KMS-11 (cell line): ENCODE measurements at regions not wholly inside any gene's neighbourhood (a gene's known extent, or its start where the extent isn't known, plus 50 kb on each side); places are given as distances from the start of the nearest gene placed in this dataset.
"Not testable (repeated sequence)": the region's sequence is repeated elsewhere in the genome, so short reads cannot be mapped to it uniquely, and the experiment has no call there.

Experiments
- H2AFZ ChIP-seq: fragments of 200-600 bp; sonication (generic); 2 replicates; pipeline ENCODE4 v1.6.1; 2016; ENCODE audit warnings: antibody characterized with exemption, mixed run types, low read depth
- H3K27ac ChIP-seq: fragments of 200-600 bp; sonication (generic); 2 replicates; pipeline ENCODE4 v1.6.1; 2016; ENCODE audit warnings: mild to moderate bottlenecking, mixed run types
- H3K27me3 ChIP-seq: fragments of 200-600 bp; sonication (generic); 2 replicates; pipeline ENCODE4 v1.6.1; 2017; ENCODE audit warnings: mild to moderate bottlenecking, low read depth, mixed run types, moderate library complexity; ENCODE audit not compliant: insufficient read depth
- H3K36me3 ChIP-seq: fragments of 200-600 bp; sonication (generic); 2 replicates; pipeline ENCODE4 v1.6.1; 2017; ENCODE audit warnings: mild to moderate bottlenecking, mixed run types; ENCODE audit not compliant: insufficient read depth
- H3K4me1 ChIP-seq: fragments of 200-600 bp; sonication (generic); 2 replicates; pipeline ENCODE4 v1.6.1; 2016; ENCODE audit warnings: mild to moderate bottlenecking, low read depth, mixed run types; ENCODE audit not compliant: poor library complexity, severe bottlenecking
- H3K4me2 ChIP-seq: fragments of 200-600 bp; sonication (generic); 2 replicates; pipeline ENCODE4 v1.7.0; 2016; ENCODE audit warnings: mild to moderate bottlenecking, mixed run types
- H3K4me3 ChIP-seq: fragments of 200-600 bp; sonication (generic); IDR thresholded peaks from 2 replicates; pipeline ENCODE4 v1.6.1; 2017; ENCODE audit warnings: low read depth, low read length, mixed read lengths; ENCODE audit not compliant: insufficient read depth
- H3K79me2 ChIP-seq: fragments of 200-600 bp; sonication (generic); 2 replicates; pipeline ENCODE4 v1.6.1; 2016; ENCODE audit warnings: low read depth, mixed run types; ENCODE audit not compliant: insufficient read depth
- H3K9ac ChIP-seq: fragments of 200-600 bp; sonication (generic); 2 replicates; pipeline ENCODE4 v1.6.1; 2016; ENCODE audit warnings: mild to moderate bottlenecking, mixed run types
- H4K20me1 ChIP-seq: fragments of 200-600 bp; sonication (generic); 2 replicates; pipeline ENCODE4 v1.6.1; 2016; ENCODE audit warnings: mild to moderate bottlenecking, mixed run types; ENCODE audit not compliant: insufficient read depth
- CTCF ChIP-seq: fragments of 200-600 bp; sonication (generic); conservative IDR thresholded peaks from 2 replicates; pipeline ENCODE4 v1.6.1; 2017; ENCODE audit warnings: low read depth, mild to moderate bottlenecking, antibody characterized with exemption, low read length, moderate library complexity, mixed read lengths

GRCh38 chr6:10175362-10175761 is 239.5 kb downstream of the TFAP2A start:
- Histone ChIP-seq H3K79me2 (no peaks in the 10 kb centered on the region), H3K27me3 (no peaks in the 10 kb centered on the region), H3K4me3 (no peak overlapping the region), H3K36me3 (no peaks in the 10 kb centered on the region), H3K9ac (no peak overlapping the region), H2AFZ (no peak overlapping the region), H3K27ac (no peak overlapping the region), H4K20me1 (no peaks in the 10 kb centered on the region), H3K4me1 (no peaks in the 10 kb centered on the region), H3K4me2 (no peak overlapping the region)
- no peak for TF ChIP-seq CTCF

GRCh38 chr6:10174761-10175160 is 240.1 kb downstream of the TFAP2A start:
- Histone ChIP-seq H3K79me2 (no peaks in the 10 kb centered on the region), H3K9ac (no peak overlapping the region), H3K36me3 (no peaks in the 10 kb centered on the region), H3K4me3 (no peak overlapping the region), H2AFZ (no peak overlapping the region), H3K4me2 (no peak overlapping the region), H3K27ac (no peak overlapping the region), H3K4me1 (no peaks in the 10 kb centered on the region), H3K27me3 (no peaks in the 10 kb centered on the region), H4K20me1 (no peaks in the 10 kb centered on the region)
- TF ChIP-seq CTCF = no peak

GRCh38 chr6:10174056-10174455 is 240.8 kb downstream of the TFAP2A start:
- Histone ChIP-seq H2AFZ (no peak overlapping the region), H3K36me3 (no peaks in the 10 kb centered on the region), H3K4me1 (no peaks in the 10 kb centered on the region), H3K4me2 (no peak overlapping the region), H3K9ac (no peak overlapping the region), H3K4me3 (no peak overlapping the region), H4K20me1 (no peaks in the 10 kb centered on the region), H3K79me2 (no peaks in the 10 kb centered on the region), H3K27ac (no peak overlapping the region), H3K27me3 (no peaks in the 10 kb centered on the region)
- no peak for TF ChIP-seq CTCF

GRCh38 chr6:10171706-10172105 is 243.2 kb downstream of the TFAP2A start:
- H2AFZ ChIP-seq, H3K4me3 ChIP-seq, H3K27me3 ChIP-seq, H3K9ac ChIP-seq, H3K79me2 ChIP-seq, H3K4me1 ChIP-seq, H3K36me3 ChIP-seq, H3K27ac ChIP-seq, H3K4me2 ChIP-seq, H4K20me1 ChIP-seq: not testable (repeated sequence)

GRCh38 chr6:10170816-10171215 is 244.1 kb downstream of the TFAP2A start:
- H3K27me3 ChIP-seq = no peaks in the 10 kb centered on the region
- no peak overlapping the region for H3K27ac ChIP-seq
- no peak overlapping the region for H3K4me2 ChIP-seq
- H2AFZ ChIP-seq = no peak overlapping the region
- no peaks in the 10 kb centered on the region for H4K20me1 ChIP-seq
- TF ChIP-seq CTCF = no peak
- H3K9ac ChIP-seq = no peak overlapping the region
- H3K4me3 ChIP-seq = no peak overlapping the region
- H3K4me1 ChIP-seq = no peaks in the 10 kb centered on the region
- no peaks in the 10 kb centered on the region for H3K36me3 ChIP-seq
- H3K79me2 ChIP-seq = no peaks in the 10 kb centered on the region
